GM18505 (cell line): ENCODE measurements at regions not wholly inside any gene's neighbourhood (a gene's known extent, or its start where the extent isn't known, plus 50 kb on each side); places are given as distances from the start of the nearest gene placed in this dataset.
"Not testable (repeated sequence)": the region's sequence is repeated elsewhere in the genome, so short reads cannot be mapped to it uniquely, and the experiment has no call there.

Experiments used
- ATAC-seq: cut with Tn5 transposase; IDR thresholded peaks from one replicate; pipeline ENCODE4 v1.9.1; 2021; ENCODE audit not compliant: unreplicated experiment
- POLR2A ChIP-seq: IDR thresholded peaks from 4 replicates; pipeline ENCODE4 v1.6.1; 2011; ENCODE audit warnings: borderline replicate concordance; ENCODE audit not compliant: insufficient read depth, insufficient read length; ENCODE audit errors: extremely low read depth

DNA sequence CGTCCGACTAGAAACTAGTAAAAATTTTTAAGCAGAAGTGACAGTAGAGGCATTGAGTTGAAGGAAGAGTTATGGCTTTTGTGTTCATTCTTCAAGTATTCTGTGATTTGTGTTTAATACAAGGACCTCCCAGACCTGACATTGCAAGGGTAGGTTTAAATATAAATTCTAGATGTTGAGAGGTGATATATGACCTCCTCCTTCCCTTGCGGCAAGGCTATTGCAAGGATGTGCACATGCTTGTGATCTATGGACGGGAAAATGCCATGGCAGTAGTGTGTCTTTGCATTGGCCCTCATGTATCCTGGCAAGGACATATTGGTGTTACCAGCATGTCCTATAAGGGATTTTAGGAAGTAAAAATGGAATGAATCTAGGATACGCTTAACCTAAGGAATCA lies 143.5 kb downstream of the NEDD1 start:
- no peak for ATAC-seq
- no peak for TF ChIP-seq POLR2A

DNA sequence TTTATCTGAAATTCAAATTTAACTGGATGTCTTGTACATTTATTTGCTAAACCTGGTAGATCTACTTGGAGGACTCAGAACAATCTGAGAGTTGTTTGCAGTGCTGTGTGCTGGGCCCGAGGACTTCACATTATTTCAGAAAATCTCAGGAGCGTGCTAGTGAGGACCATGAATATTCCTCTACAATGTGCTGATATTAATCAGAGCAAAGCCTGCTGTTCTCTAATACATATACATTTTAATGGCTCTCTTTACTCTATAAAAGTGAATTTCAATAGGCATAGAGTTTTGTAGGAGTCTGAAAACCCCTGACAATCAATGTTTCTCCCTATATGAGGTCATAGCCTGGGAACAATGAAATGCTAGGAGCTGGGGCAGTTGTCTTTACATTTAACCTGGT lies 144.3 kb downstream of the NEDD1 start:
- ATAC-seq, result no peak
- TF ChIP-seq POLR2A, result no peak

DNA sequence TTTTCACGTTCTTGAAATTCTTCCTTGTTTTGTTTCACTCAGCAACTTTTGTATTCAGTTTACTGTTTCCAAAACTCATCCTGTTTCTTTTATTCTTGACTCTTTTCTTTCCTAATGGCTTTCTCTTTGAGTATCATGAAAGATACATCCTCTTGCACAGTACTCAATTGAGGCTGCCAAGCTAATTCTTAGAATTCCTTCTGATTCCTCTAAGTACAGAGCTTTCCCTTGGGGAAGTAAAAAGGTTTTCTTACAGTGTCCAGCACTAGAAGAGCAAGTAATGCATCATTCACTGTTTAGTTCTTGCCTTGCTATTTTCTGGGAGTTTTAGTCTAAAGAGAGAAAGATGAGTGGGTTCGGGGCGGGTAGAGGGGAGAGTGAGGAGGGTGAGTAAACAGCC lies 154.1 kb downstream of the NEDD1 start:
- ATAC-seq, result no peak
- TF ChIP-seq POLR2A, result no peak

DNA sequence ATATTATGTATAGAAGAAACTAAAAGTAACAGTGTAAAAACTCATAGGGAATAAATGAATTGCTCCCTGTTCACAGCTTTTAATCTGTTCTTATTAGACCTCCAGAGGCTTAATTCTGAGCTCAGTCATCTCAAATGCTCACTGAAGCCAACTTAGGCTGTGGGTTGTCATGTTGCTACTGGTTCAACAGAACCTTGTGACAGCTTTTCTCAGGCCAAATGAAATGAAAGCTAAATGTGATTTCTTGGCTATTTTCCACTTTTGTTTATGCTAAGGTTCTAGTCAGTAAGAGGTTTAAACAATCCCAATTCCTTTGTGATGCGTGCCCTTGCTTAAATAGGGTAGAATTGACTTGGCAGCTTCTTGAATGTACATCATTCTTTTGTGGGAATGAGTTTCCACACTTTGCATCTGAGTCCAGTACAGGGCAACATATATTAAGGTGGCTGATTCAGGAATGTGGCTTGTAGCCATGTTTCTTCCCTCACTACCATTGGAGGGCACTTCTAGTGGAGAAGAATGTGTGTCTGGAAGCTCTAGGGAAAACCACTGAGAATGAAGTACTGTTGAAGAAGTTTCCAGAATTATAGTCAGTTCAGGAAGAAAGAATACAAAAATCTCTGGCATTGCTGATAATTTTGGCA lies 156.4 kb downstream of the NEDD1 start:
- no peak for TF ChIP-seq POLR2A
- ATAC-seq, result no peak

DNA sequence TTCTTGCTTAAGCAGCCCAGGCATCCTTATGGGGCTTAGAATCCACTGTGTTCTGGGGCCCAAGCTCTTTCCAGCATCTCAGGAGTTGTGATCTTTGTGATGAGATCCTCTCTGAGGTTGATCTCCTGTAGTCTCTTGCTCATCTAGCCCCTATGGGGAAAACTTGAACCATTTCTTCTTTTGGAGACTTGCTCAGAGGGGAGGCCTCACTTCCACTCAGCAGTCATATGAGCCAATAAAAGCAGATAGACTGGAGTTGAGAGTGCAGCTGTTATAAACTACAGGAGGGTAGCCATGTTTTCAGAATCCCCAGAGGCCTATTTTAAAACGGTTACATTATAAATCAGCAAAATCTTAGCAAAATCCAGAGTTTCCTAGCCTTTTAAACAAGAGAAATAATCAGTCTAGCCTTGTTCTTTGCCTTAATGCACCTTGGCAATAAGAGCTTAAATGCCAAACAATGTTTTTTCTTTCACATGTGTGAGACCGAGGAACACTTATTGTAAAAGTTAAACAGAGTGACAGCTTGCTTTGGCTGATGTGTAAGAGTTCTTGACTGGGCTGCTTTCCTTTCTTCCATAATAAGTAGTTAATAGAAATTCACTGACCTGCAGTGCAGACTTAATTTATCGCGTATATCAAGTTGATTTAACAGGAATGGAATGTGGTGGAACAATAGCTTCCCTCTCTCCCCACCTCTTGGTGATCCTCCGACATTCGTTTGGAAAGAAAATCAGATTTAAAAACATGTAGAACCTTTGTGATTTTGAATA lies 168.3 kb downstream of the NEDD1 start:
- TF ChIP-seq POLR2A, result no peak
- no peak for ATAC-seq

DNA sequence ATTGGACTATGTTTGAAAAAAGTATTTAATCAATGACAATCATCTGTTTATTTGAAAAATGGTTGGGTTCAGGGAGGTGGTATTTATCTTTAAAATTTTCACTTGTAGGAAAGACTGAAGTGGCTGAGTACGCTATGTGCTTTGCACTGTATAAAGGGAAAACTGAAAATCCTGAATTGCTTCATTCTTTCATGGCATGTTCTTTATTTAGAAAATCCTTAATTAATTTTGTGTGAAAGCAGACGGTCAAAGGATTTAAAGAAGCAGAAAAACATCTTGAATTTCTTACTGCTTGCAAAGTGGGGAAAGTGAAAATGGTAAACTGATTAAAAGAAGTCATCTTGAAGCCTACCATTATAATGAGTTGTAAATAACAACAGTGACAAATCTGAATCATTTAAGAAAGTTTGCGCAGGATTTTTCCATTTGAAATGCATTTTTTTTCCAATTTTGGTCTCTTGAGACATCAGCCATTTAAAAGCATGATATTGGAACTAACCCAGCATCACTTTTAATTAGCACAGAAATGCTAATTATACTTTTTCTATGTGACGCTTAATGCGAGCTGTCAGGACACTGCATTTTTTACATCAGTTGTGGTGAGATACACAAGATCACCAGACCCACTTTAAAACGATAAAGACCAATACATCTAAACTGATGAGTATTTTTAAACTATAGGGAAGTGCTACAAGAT lies 169.0 kb downstream of the NEDD1 start:
- ATAC-seq, result no peak
- TF ChIP-seq POLR2A, result no peak

DNA sequence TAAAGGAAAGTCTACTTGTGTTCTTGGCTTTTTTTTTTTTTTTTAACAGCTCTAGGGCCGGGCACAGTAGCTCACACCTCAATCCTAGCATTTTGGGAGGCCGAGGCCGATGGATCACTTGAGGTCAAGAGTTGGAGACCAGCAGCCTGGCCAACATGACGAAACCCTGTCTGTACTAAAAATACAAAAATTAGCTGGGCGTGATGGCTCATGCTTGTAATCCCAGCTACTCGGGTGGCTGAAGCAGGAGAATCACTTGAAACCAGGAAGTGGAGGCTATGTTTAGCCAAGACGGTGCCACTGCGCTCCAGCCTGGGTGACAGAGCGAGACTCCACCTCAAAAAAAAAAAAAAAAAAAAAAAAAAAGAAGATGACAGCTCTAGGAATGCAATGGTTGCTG lies 169.9 kb downstream of the NEDD1 start:
- ATAC-seq, result not testable (repeated sequence)

DNA sequence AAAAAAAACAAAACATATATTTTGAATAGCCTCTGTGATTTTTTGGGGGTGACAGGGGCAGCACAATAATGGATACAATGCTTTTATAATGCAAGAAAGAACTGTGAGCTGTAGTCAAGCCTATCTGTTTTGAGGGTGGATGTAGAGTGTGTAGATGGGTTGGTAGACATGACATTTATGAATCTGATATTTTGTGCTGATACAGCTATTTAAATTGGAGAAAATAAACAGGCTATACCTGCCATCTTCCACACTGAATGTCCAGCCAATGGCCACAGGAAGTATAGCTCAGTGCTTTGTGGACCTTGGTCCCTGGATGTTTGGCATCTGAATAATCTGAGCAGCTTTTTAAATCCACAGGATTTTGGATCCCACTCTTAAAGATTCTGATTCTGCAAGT lies 175.0 kb downstream of the NEDD1 start:
- ATAC-seq, result no peak
- no peak for TF ChIP-seq POLR2A

DNA sequence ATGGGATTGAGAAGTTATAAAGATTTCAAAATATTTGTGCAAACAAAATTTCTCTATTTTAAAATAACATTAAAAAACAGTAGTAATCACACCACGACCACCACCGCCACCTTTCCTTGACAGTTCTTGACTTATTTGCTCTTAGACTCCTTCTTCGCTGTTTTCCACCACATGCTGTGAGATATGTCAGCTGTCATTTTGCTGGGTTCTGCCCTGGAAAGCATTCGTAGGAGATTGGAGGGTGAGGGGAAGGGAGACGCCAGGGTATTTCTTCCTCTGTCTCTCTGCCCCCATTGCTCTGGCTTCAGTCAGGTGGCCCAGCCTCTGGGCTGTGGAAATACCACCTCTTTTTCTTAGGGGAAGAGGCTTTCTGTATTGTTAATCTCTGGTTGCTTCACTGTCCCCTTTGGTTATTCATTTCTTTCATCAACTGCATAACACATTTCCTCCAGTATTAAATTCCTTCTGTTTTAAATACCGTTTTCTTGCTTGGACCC lies 186.2 kb downstream of the NEDD1 start:
- ATAC-seq, result no peak
- TF ChIP-seq POLR2A, result no peak

DNA sequence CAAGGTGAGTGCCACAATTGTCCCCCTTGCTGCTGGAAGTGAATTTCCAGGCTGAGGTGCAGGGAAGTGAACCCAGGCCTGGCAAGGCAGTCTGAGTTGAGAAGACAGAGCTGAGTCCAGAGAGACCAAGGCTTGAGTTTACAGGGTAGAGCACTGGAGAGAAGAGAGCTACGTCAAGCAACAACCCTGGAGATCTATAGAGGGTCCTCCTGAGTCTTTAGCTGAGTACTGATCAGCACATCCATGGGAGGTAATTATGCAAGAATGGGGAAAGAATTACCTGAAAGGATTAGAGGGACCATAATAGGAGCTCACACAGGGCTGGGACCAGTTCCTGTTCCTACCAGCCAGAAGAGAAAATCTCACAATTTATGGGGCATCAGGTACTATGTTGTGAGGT lies 190.7 kb downstream of the NEDD1 start:
- no peak for TF ChIP-seq POLR2A
- ATAC-seq, result no peak

DNA sequence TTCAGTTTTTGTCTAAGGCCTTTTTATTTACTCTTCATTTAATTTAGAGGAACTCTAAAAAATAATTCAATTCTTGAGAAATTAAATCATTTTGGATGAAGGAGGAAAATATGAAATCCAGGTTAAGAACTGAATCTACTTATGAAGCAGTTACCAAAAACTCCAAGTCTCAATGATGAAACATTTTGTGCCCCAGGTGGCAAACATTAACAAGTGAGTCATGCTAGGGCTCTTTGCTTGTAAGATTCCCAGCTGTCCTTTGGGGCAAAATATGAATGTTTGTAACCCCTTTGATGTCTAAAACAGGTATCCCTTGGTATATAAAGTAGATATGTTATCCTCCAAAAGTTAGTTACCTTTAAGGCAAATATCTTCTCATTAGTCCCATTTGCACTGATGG lies 202.4 kb downstream of the NEDD1 start:
- ATAC-seq, result no peak
- TF ChIP-seq POLR2A, result no peak

DNA sequence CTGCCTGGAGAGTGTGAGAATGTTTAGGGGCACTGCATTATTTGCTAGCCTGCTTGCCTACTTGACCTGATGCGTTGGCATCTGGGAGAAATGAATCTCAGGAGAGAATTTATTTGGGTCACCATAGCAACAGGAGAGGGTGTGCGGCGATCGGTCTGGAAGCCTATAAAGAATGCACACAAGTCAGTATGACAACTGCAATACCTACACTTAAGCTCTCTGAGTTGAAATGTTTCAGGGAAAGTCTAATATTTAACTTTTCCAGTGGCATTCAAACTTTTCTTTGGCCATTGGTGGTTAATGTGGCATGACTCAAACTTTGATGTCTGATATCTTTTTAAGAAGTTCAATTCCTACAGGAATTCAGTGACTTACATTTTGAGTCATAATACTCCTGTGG lies 205.1 kb downstream of the NEDD1 start:
- TF ChIP-seq POLR2A, result no peak
- ATAC-seq, result no peak

DNA sequence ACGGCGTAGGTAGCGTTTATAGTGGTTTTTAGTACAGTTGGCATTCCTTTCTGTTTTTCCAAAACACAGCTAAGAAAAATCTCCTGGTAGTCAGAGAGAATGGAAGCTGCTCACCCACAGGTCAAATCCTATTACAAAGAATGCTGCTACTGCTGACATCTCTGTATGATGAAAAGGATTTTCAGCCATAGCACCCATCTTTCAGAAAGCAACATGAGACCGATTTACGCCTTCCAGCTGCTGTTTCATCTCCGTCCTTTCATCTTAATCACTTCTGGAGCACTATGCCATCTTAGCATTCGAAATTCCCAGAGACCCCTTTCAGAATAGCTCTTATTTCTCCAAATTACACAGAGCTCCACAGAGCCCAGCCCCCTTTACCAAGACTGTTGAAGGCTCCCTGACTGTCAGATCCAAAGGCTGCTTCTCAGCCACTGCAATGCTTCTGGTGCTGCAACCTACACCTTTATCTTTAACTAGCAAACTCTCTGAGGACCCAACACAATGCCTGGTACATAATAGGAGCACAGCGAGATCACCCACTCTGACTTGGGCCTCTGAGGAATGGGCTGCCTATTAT lies 211.8 kb downstream of the NEDD1 start:
- ATAC-seq, result no peak
- no peak for TF ChIP-seq POLR2A

DNA sequence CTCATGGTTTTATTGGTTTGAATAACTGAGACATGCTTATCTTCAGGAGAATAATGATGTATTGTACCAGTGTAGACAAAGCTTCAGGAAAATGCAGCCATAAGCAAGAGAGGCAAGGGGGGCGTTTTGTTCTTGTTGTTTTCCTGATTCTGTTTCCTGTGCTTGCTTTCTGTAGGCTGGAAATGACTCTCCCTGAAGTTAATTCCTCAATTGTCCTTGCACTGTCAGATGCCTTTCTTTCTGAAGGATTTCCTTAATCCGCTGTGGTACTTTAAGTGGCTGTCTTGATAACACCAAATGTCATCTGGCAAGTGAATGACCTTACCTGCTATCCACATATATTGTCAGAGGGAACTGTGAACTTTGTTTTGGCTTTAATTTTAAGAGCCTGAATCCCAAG lies 220.0 kb downstream of the NEDD1 start:
- no peak for TF ChIP-seq POLR2A
- no peak for ATAC-seq

DNA sequence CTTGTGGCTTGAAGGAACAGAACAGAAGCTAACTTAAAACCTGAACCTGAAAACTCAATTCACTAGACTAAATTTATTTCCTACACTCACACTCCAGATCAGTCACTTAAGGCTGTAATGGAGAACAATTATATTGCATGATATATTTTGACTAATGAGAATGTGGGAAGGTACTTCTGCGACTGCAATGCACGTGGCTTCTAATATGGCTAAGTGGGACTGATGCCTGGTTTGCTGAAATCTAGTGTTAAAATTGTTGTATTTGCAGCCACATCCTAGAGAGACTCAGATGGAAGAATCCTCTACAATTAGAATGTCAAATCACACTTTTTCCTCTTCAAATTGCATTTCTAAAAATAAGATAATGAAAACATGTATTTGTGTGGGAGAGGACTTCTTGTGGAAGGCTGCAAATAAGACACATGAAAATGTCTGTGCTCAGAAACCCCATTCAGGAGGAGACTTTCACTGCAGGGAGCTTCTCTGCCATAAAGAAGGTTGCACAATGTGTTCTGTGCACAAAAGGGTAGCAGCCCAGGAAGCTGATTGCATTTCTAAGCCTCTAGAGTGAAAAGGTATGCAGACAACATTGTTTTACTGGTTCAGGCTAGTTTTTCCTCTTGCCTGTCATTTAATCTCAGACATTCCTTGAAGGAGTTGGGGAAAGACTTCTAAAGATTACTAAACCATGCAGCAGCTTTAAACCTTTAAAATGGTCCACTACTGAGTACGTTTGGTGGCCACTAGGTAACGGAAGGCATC lies 224.3 kb downstream of the NEDD1 start:
- ATAC-seq, result no peak
- TF ChIP-seq POLR2A, result no peak
